ENCODE measurements at regions not wholly inside any gene's neighbourhood (a gene's known extent, or its start where the extent isn't known, plus 50 kb on each side); places are given as distances from the start of the nearest gene placed in this dataset.

DNA sequence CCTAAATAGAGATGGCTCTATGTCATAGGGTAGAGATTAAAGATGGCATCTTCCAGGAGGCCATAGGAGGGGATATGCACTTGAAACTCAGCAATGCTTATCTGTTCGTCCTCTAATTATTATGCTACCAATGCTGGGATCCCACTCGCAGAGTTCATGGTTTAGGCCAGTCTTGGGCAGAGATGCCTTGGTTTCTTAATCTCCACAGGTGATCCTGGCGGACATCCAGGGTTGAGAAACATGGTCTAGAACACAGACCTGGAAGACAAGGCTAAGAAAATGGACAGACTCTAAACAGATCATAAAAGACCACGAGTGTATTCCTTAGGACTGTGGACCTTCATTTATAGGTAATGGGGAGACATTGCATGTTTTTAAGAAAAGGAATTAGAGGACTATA, 70.0 kb upstream of the IRS2 start:
- Histone ChIP-seq H3K4me1 (replicated peaks in 1 of 2) (no peaks in the 10 kb centered on the region), H3K36me3 (replicated peaks in 1 of 2) (no peaks in the 10 kb centered on the region), H3K27me3 (no peaks in the 10 kb centered on the region), H3K9me3 (replicated peaks in 1 of 3) (no peaks in the 10 kb centered on the region), H3K27ac (no peak overlapping the region), H3K4me3 (no peak overlapping the region)
- 71 to 83% (median 77%) methylated on average over 4 of the region's 4 CpGs for WGBS, 4 donors
- no peak for DNase-seq
- intact Hi-C loops (cut with DNase I): no loop called here
- TF ChIP-seq POLR2A (IDR thresholded peaks at IDR 0.05): no peak
- TF ChIP-seq, protein P1, sequence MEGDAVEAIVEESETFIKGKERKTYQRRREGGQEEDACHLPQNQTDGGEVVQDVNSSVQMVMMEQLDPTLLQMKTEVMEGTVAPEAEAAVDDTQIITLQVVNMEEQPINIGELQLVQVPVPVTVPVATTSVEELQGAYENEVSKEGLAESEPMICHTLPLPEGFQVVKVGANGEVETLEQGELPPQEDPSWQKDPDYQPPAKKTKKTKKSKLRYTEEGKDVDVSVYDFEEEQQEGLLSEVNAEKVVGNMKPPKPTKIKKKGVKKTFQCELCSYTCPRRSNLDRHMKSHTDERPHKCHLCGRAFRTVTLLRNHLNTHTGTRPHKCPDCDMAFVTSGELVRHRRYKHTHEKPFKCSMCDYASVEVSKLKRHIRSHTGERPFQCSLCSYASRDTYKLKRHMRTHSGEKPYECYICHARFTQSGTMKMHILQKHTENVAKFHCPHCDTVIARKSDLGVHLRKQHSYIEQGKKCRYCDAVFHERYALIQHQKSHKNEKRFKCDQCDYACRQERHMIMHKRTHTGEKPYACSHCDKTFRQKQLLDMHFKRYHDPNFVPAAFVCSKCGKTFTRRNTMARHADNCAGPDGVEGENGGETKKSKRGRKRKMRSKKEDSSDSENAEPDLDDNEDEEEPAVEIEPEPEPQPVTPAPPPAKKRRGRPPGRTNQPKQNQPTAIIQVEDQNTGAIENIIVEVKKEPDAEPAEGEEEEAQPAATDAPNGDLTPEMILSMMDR (IDR thresholded peaks at IDR 0.05): no peak

DNA sequence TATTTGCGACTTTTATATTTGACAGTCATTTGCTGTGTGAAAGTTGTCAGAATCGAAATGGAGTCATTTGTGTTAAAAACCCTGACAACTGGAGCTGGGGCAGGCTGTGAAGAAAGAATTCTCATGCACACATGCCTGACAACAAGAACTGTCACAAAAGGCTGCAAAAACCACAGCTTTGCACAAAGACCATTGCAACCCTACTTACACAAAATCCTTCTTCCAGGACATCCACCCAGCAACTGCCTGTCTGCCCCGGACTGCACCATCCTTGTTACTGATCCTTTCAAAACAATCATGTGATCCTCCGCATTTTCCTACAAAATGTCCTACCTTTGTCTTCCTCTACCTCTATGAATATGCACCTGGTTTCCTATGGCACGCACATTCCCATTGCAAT, 66.8 kb upstream of the IRS2 start:
- Histone ChIP-seq H3K27ac (no peak overlapping the region), H3K36me3 (replicated peaks in 1 of 2) (no peaks in the 10 kb centered on the region), H3K9me3 (replicated peaks in 1 of 3) (no peaks in the 10 kb centered on the region), H3K27me3 (no peaks in the 10 kb centered on the region), H3K4me1 (replicated peaks in 1 of 2) (no peaks in the 10 kb centered on the region), H3K4me3 (no peak overlapping the region)
- TF ChIP-seq, protein P1 (IDR thresholded peaks at IDR 0.05): no peak
- no peak for TF ChIP-seq POLR2A (IDR thresholded peaks at IDR 0.05)
- DNase-seq: no peak
- intact Hi-C loops (cut with DNase I): no loop called here
- whole genome bisulfite sequencing, 4 donors: 83 to 88% (median 87%) methylated on average over 5 of the region's 5 CpGs

DNA sequence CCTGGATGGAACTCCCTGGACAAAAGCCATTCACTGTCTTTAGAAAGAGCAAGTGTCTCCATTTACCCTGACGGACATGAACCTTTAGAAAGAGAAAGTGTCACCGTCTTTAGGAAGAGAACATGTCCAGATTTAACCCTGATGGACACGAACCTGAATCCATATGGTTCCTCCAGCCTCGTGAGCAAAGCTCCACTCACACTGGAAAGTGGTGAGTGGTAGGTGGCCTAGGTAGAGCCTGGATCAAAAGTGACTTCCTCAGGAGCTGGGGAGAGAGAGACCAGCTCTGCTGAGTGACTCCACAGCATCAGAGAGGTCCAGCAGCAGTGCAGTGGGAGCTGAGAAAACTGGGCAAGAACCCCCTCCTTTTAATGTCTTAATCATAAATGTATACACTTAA, 59.8 kb upstream of the IRS2 start:
- TF ChIP-seq POLR2A (IDR thresholded peaks at IDR 0.05): no peak
- TF ChIP-seq, protein P1 (IDR thresholded peaks at IDR 0.05): no peak
- Histone ChIP-seq H3K4me1 (replicated peaks in 1 of 2) (no peaks in the 10 kb centered on the region), H3K4me3 (no peak overlapping the region), H3K27me3 (no peaks in the 10 kb centered on the region), H3K27ac (no peak overlapping the region), H3K9me3 (replicated peaks in 1 of 3) (no peaks in the 10 kb centered on the region), H3K36me3 (replicated peaks in 1 of 2) (no peaks in the 10 kb centered on the region)
- 74 to 82% (median 77%) methylated on average over 4 of the region's 4 CpGs for WGBS, 4 donors
- intact Hi-C loops (cut with DNase I): no loop called here
- no peak for DNase-seq

DNA sequence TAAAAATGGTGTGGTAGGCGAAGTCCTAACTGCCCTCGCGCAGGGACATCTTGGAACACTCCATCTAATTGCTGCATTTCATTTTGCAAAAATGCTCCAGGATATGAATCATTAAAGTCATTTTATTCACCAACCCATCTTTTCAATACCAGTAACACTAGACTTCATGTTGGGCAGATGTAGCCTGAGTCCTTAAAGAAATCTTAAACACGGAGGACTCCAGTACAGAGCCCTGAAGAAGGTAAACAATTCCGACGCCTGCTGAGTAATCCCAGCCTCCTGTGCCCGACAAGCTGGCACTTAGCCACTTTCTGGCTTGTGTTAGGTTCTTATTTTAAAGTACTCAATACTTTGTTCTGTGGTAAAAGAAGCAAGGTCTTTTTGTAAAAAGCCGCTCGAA, 58.0 kb upstream of the IRS2 start:
- TF ChIP-seq, protein P1 (IDR thresholded peaks at IDR 0.05): no peak
- no peak for TF ChIP-seq POLR2A (IDR thresholded peaks at IDR 0.05)
- Histone ChIP-seq H3K4me1 (replicated peaks in 1 of 2) (no peaks in the 10 kb centered on the region), H3K27me3 (no peaks in the 10 kb centered on the region), H3K27ac (no peak overlapping the region), H3K9me3 (replicated peaks in 1 of 3) (no peaks in the 10 kb centered on the region), H3K36me3 (replicated peaks in 1 of 2) (no peaks in the 10 kb centered on the region), H3K4me3 (no peak overlapping the region)
- 65 to 76% (median 70%) methylated on average over 9 of the region's 9 CpGs for WGBS, 4 donors
- DNase-seq: no peak
- intact Hi-C loops (cut with DNase I): no loop called here

Data from adrenal gland (tissue), 9 donors.